Natural killer cell (primary cell): ENCODE measurements at regions not wholly inside any gene's neighbourhood (a gene's known extent, or its start where the extent isn't known, plus 50 kb on each side); places are given as distances from the start of the nearest gene placed in this dataset.

Source experiments
- ATAC-seq, 3 donors: fragments of 150-1000 bp in 2 of 3; fragments of 200-7000 bp in 1 of 3; cut with Tn5 transposase; 1 replicate in 1 of 3; 2 replicates in 2 of 3; pipeline ENCODE4 v1.10.0; 2021; ENCODE audit warnings: mild to moderate bottlenecking in 2 of 3, moderate library complexity in 2 of 3
- DNase-seq, 2 donors: peaks; one replicate each; pipeline versions ENCODE4 v3.0.0 to v3.0.0-alpha.2; 2013 to 2021; ENCODE audit warnings: mixed read lengths in 1 of 2
- H3K27ac ChIP-seq: one replicate; pipeline ENCODE4 v1.5.1; 2013; ENCODE audit warnings: mild to moderate bottlenecking, low read length
- H3K27me3 ChIP-seq: one replicate; pipeline ENCODE4 v1.6.1; 2013; ENCODE audit warnings: low read length; ENCODE audit not compliant: control insufficient read depth, insufficient read depth
- H3K36me3 ChIP-seq: one replicate; pipeline ENCODE4 v1.6.1; 2013; ENCODE audit warnings: low read length; ENCODE audit not compliant: control insufficient read depth, insufficient read depth
- H3K4me1 ChIP-seq: one replicate; pipeline ENCODE4 v1.6.1; 2013; ENCODE audit warnings: low read length; ENCODE audit not compliant: control insufficient read depth, insufficient read depth
- H3K4me3 ChIP-seq: one replicate; pipeline ENCODE4 v1.5.1; 2013; ENCODE audit warnings: low read length
- H3K9me3 ChIP-seq: one replicate; pipeline ENCODE4 v1.6.1; 2013; ENCODE audit warnings: low read length; ENCODE audit not compliant: control insufficient read depth, insufficient read depth
- H3K27ac Mint-ChIP-seq, 2 donors: one replicate each; pipeline ENCODE4 v1.8.0; 2022; ENCODE audit warnings: mild to moderate bottlenecking in 2 of 2, mixed read lengths in 2 of 2, moderate library complexity in 1 of 2
- H3K27me3 Mint-ChIP-seq, 2 donors: one replicate each; pipeline ENCODE4 v1.8.0; 2022; ENCODE audit warnings: low read depth in 2 of 2, mixed read lengths in 2 of 2
- H3K36me3 Mint-ChIP-seq: one replicate; pipeline ENCODE4 v1.8.0; 2022; ENCODE audit warnings: mixed read lengths
- H3K4me1 Mint-ChIP-seq, 2 donors: one replicate each; pipeline ENCODE4 v1.8.0; 2022; ENCODE audit warnings: mixed read lengths in 2 of 2
- H3K4me3 Mint-ChIP-seq: one replicate; pipeline ENCODE4 v1.8.0; 2022; ENCODE audit warnings: mild to moderate bottlenecking, moderate library complexity, mixed read lengths
- H3K9me3 Mint-ChIP-seq, 2 donors: one replicate each; pipeline ENCODE4 v1.8.0; 2022; ENCODE audit warnings: mixed read lengths in 2 of 2
- WGBS: methylation state at CpG from one replicate; pipeline ENCODE4 v1.1.7; 2013; ENCODE audit warnings: missing lambda C conversion rate; ENCODE audit not compliant: insufficient coverage; 5-methylcytosine and 5-hydroxymethylcytosine counted together
- intact Hi-C: fragments of 100-400 bp; cut with micrococcal nuclease; formaldehyde crosslinking; loops from one replicate; pipeline ENCODE4 v1.14.2; 2022
- TF ChIP-seq, protein P1 (sequence below): fragments of 200-600 bp; IDR thresholded peaks from one replicate; pipeline ENCODE4 v1.8.0; 2022; ENCODE audit warnings: antibody characterized with exemption

GRCh38 chr13:111883571-111884343 lies 183.2 kb upstream of the SOX1 start:
- H3K4me1 ChIP-seq, result no peaks in the 10 kb centered on the region

DNA sequence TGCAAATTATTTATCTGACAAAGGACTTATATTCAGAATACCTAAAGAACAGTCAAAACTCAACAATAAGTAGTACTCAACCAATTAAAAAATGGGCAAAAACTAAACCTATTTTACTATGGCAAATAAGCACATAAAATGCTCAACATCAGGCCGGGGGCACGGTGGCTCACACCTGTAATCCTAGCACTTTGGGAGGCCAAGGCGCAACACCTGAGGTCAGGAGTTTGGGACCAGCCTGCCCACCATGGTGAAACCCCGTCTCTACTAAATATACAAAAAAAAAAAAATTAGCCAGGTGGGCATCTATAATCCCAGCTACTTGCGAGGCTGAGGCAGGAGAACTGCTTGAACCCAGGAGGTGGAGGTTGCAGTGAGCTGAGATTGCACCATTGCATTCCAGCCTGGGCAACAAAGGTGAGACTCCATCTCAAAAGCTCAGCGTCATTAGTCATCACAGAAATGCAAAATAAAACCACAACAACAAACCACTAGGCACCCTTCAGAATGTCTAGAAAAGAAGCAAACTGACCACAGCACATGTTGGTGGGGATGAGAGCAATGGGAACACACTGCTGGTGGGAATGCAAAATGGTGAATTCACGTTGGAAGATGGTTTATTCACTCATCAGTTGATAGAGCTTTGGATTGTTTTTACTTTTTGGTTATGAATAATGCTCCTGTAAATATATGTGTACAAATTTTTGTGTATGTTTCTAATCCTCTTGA lies 180.6 kb upstream of the SOX1 start:
- Histone ChIP-seq H3K27me3 (no peaks in the 10 kb centered on the region), H3K9me3 (no peaks in the 10 kb centered on the region), H3K4me1 (no peaks in the 10 kb centered on the region), H3K27ac (no peak overlapping the region), H3K36me3 (no peaks in the 10 kb centered on the region), H3K4me3 (no peak overlapping the region)
- no peaks in the 10 kb centered on the region for H3K4me1 Mint-ChIP-seq
- TF ChIP-seq, protein P1, sequence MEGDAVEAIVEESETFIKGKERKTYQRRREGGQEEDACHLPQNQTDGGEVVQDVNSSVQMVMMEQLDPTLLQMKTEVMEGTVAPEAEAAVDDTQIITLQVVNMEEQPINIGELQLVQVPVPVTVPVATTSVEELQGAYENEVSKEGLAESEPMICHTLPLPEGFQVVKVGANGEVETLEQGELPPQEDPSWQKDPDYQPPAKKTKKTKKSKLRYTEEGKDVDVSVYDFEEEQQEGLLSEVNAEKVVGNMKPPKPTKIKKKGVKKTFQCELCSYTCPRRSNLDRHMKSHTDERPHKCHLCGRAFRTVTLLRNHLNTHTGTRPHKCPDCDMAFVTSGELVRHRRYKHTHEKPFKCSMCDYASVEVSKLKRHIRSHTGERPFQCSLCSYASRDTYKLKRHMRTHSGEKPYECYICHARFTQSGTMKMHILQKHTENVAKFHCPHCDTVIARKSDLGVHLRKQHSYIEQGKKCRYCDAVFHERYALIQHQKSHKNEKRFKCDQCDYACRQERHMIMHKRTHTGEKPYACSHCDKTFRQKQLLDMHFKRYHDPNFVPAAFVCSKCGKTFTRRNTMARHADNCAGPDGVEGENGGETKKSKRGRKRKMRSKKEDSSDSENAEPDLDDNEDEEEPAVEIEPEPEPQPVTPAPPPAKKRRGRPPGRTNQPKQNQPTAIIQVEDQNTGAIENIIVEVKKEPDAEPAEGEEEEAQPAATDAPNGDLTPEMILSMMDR, result no peak
- ATAC-seq, result no peak
- no peaks in the 10 kb centered on the region for H3K36me3 Mint-ChIP-seq
- H3K4me3 Mint-ChIP-seq, result no peak overlapping the region
- H3K9me3 Mint-ChIP-seq, result no peaks in the 10 kb centered on the region
- H3K27me3 Mint-ChIP-seq, result peaks cover 10 to 44% of the 10 kb centered on the region in 2 donors
- DNase-seq, result no peak
- no peak overlapping the region for H3K27ac Mint-ChIP-seq
- intact Hi-C loops, result no loop called here
- WGBS, result 81% methylated on average over 7 of the region's 7 CpGs

More at GRCh38 chr13:111883571-111884343, 183.2 kb upstream of the SOX1 start:
- no peaks in the 10 kb centered on the region for H3K27me3 ChIP-seq
- ATAC-seq, result no peak
- Mint-ChIP-seq H3K27ac (no peak overlapping the region), H3K4me3 (no peak overlapping the region), H3K27me3 (peaks cover 3 to 26% of the 10 kb centered on the region in 2 donors), H3K36me3 (no peaks in the 10 kb centered on the region), H3K4me1 (no peaks in the 10 kb centered on the region), H3K9me3 (no peaks in the 10 kb centered on the region)
- H3K9me3 ChIP-seq, result no peaks in the 10 kb centered on the region
- intact Hi-C loops, result no loop called here
- TF ChIP-seq, protein P1, result no peak
- no peak overlapping the region for H3K27ac ChIP-seq
- WGBS, result 78% methylated on average over 15 of the region's 17 CpGs
- no peak for DNase-seq
- no peaks in the 10 kb centered on the region for H3K36me3 ChIP-seq
- no peak overlapping the region for H3K4me3 ChIP-seq

GRCh38 chr13:111893071-111893606 lies 173.8 kb upstream of the SOX1 start:
- DNase-seq, result no peak
- ATAC-seq, result no peak
- Histone ChIP-seq H3K27me3 (peaks cover 23% of the 10 kb centered on the region), H3K27ac (no peak overlapping the region), H3K36me3 (no peaks in the 10 kb centered on the region), H3K4me3 (no peak overlapping the region), H3K9me3 (no peaks in the 10 kb centered on the region), H3K4me1 (no peaks in the 10 kb centered on the region)
- Mint-ChIP-seq H3K9me3 (no peaks in the 10 kb centered on the region), H3K27me3 (peaks cover 34 to 54% of the 10 kb centered on the region in 2 donors), H3K27ac (no peak overlapping the region), H3K4me3 (no peak overlapping the region), H3K4me1 (no peaks in the 10 kb centered on the region), H3K36me3 (no peaks in the 10 kb centered on the region)
- 9% methylated on average over 39 of the region's 39 CpGs for WGBS
- intact Hi-C loops, result no loop called here
- TF ChIP-seq, protein P1, result no peak
